Activated CD8-positive, alpha-beta memory T cell treated with anti-CD3 and anti-CD28 coated beads for 4 hours (primary cell): ENCODE measurements at regions not wholly inside any gene's neighbourhood (a gene's known extent, or its start where the extent isn't known, plus 50 kb on each side); places are given as distances from the start of the nearest gene placed in this dataset.

Source experiments
- DNase-seq, 2 donors: peaks; one replicate each; pipeline ENCODE4 v3.0.0-alpha.2; 2020; ENCODE audit warnings: low read depth in 2 of 2

GRCh38 chr2:16022548-16023240, 82.3 kb downstream of the MYCN start:
- no peak for DNase-seq

- no peak for DNase-seq
Observed at GRCh38 chr2:16021611-16022363, 81.4 kb downstream of the MYCN start.

- no peak for DNase-seq
Observed at GRCh38 chr2:16020389-16021008, 80.1 kb downstream of the MYCN start.

GRCh38 chr2:16019617-16020351, 79.4 kb downstream of the MYCN start:
- DNase-seq: no peak

GRCh38 chr2:16019060-16019480, 78.7 kb downstream of the MYCN start:
- DNase-seq: no peak

GRCh38 chr2:16018277-16019059, 78.1 kb downstream of the MYCN start:
- no peak for DNase-seq

GRCh38 chr2:16016282-16016681, 75.9 kb downstream of the MYCN start:
- DNase-seq: no peak

GRCh38 chr2:16015903-16016265, 75.5 kb downstream of the MYCN start:
- no peak for DNase-seq

- no peak for DNase-seq
Observed at GRCh38 chr2:16015210-16015902, 75.0 kb downstream of the MYCN start.

- DNase-seq: no peak
Observed at GRCh38 chr2:16014802-16015201, 74.5 kb downstream of the MYCN start.

- DNase-seq: no peak
Observed at GRCh38 chr2:16014041-16014787, 73.9 kb downstream of the MYCN start.

- DNase-seq: no peak
Observed at GRCh38 chr2:16013359-16013911, 73.1 kb downstream of the MYCN start.

GRCh38 chr2:16012626-16013358, 72.4 kb downstream of the MYCN start:
- no peak for DNase-seq

- DNase-seq: no peak
Observed at GRCh38 chr2:16012029-16012596, 71.8 kb downstream of the MYCN start.

- no peak for DNase-seq
Observed at GRCh38 chr2:16011621-16011960, 71.2 kb downstream of the MYCN start.

- no peak for DNase-seq
Observed at GRCh38 chr2:16010951-16011620, 70.7 kb downstream of the MYCN start.

- no peak for DNase-seq
Observed at GRCh38 chr2:16010011-16010410, 69.7 kb downstream of the MYCN start.

GRCh38 chr2:16009560-16009959, 69.2 kb downstream of the MYCN start:
- DNase-seq: no peak
